DMS53 treated with DMSO at 0.1 percent for 48 hours (cell line): ENCODE measurements at regions not wholly inside any gene's neighbourhood (a gene's known extent, or its start where the extent isn't known, plus 50 kb on each side); places are given as distances from the start of the nearest gene placed in this dataset.

Source experiments
- DNase-seq: peaks from one replicate; lab custom pipeline; 2025; ENCODE audit not compliant: unreplicated experiment; lab: John Stamatoyannopoulos, UW

DNA sequence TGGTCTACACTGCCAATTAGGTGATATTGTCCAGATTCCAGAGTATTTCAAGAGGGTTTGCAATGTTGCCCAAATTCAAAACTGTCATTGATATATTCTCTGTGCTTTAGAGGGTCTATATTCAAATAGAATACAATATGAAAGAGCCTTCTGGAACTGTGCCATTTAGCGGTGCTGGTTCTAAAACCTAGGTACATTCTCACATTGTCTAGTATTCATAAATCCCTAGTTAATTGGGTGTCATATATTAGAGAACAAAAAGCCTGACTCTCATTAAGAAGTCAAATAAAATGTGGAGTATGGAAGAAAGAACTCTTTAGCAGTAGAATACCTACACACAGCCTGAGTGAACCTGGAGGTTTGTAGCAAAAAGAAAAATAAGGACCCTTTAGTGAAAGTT is 447.9 kb downstream of the CNTN6 start:
- no peak for DNase-seq

DNA sequence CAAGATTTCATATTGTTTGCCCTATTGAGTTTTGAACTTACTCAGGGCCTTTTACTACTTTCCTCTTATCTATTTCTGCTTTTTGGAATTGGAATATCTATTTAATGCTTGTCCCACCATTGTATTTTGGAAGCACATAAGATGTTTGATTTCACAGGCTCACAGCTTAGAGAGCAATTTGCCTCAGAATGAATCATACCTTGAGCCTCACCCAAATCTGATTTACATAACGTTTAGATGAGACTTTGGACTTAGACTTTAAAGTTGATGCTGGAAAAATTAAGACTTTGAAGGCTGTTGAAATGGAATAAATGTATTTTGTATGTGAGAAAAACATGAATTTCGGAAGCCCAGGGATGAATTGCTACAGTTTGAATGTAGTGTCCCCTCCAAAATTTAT is 458.9 kb downstream of the CNTN6 start:
- no peak for DNase-seq

DNA sequence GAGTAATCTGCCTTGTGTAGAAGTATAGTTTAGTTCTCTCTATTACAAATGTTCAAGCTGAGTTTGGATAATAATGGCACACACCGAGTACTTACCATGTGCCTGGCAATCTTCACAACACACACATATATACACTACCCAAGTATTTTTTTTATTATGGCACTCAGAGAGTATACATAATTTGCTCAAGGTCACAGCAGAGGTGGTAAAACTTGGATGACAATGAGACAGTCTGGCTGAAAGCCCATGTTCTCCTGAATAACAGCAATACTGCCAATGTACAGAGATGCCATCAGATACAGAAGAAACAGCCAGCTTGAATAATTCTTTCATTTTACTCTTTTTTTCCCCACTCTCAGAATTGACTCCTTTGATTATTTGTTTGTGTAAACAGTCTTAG is 460.0 kb downstream of the CNTN6 start:
- DNase-seq, result no peak

DNA sequence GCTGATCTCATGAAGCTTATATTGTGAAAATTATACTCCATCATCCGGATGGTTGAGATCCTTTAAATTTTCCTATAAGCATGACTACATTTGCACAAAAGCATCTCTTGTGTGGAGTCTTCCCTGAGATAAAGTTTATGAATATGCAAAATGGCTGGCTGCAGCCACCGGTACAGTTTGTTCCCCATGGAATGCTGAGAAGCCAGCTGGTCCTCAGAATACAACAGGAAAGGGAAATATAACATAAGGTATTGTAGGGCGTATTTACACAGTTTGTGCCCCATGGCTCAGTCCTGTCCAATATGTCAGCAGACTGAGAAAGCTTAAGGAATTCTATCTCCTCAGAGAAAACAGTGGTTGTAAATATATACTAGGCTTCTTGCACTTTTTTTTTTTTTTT is 468.6 kb downstream of the CNTN6 start:
- DNase-seq, result no peak

DNA sequence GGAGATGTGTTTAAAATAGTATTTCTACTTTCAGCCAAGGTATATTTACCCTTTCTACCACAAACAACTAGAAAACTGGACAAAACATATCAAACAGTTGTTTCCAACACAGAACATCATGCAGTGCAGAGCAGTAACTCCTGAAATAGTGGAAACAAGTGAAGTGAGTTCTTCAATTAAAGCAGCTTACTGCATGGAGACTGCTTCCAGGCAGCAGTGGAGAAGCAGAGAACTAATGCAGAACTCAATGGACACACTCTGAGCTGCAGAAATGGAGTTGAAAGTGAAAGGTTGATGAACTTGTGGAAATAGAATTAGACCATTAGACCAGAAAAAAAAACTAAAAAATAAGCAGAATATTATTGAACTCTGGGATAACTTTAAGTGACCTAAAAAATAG is 478.9 kb downstream of the CNTN6 start:
- no peak for DNase-seq

DNA sequence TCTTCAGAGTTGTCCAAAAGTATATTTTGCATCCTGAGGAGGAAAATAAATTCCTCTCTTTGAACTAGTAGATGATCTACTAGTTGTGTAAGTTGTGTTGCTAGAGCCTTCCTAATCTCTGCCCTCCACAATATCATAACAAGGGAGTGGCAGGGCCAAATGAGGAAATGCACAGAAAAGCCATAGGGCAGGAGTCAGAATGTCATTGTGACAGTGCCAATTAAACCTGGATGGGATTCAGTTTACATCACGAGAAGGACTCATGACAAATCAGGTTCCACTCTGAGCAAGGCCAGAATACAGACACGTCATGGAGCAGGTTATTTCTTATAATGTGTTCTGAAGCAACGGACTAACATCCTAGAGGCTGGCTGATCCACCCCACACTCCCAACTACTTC is 483.2 kb downstream of the CNTN6 start:
- DNase-seq, result no peak

DNA sequence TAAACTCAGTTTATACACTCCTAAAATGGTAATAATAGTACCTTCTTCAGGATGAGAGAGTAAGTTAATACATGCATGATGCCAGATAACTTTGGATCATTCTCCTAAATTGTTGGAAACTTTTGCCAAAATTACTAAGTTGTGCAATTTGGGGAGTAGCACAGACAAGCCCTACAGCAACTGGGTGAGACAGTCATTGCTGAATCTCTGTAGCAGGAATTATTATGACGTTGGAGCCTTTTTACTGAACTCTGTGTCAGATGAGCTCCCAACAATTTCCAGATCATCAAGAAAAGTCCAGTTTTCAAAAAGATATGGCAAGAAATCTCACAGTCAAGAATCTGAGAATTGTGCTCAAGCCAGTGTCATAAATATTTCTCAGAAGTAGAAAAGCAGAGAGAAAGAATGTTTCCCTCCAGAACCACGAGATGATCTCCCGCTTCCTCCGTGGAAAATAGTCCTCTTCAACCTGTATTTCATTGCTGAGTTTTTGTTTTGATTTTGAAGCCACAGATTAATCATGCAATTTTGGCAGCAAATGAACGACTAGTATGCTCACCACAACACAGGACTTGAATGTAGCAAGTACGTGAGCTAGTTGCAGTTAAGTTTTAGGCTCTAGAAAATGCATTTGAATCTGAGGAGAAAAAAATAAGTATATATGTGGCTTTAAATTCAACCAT is 485.4 kb downstream of the CNTN6 start:
- DNase-seq, result no peak

DNA sequence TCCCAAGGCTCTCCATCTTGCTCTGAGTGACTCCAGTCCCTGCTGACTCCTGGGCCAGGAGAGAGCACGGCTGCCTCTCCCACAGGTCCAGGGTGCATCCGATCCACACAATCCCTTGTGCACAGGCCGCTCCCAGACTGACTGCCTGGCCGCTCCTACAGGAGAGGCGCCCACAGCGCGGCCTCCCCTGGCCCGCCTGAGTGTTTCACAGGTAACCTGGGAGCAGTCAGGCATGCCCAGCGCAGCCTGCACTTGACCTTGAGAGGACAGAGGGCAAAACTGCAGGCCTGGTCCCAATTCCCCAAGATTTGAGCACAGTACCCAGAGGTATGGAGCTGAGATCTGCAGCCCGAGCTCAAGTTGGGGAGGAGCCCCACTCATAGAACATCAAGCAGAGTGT is 490.2 kb downstream of the CNTN6 start:
- DNase-seq, result no peak

DNA sequence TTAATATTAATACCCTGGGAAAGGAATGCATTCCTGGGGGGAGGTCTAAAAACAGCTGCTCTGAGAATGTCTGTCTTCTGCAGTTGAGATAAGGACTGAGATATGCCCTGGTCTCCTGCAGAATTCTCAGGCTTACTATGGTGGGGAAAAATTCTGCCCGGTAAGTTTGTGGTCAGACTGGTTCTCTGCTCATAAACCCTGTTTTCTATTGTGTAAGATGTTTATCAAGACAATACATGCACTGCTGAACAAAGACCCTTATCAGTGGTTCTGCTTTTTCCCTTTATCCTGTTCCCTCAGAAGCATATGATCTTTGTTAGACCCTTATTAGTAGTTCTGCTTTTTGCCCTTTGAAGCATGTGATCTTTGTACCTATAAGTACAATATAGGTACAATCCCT is 494.6 kb downstream of the CNTN6 start:
- no peak for DNase-seq

DNA sequence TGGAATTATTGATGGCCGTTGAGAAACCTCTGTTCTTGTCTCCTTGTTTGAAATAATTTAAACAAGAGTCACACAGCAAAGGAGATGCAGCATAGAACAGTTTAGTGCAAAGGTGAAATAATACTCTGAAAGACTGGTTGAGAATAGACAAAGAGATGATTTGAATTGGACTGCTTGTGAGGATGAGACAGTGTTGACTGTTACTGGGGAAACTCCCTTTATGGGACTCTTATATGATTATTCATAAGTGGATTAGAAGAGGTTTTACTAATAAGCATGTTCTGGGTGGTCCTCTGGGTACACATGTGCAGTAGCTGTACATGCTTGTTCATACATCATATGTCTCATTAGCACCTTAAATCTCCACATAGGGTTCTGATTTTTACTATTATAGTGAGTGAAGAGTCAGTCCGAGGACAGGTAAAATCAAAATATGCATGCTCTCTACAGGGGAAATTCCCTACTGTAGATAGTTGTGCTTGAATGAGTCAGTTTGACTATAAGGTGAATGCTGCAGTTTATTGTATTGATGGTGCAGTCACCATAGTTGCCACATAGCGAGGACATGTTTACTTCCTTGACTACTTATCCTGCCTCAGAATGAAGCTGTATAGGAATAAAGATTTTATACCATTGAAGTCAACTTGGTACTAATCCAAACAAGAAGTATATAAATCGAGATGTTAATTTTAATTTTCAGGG is 498.7 kb downstream of the CNTN6 start:
- DNase-seq, result no peak

DNA sequence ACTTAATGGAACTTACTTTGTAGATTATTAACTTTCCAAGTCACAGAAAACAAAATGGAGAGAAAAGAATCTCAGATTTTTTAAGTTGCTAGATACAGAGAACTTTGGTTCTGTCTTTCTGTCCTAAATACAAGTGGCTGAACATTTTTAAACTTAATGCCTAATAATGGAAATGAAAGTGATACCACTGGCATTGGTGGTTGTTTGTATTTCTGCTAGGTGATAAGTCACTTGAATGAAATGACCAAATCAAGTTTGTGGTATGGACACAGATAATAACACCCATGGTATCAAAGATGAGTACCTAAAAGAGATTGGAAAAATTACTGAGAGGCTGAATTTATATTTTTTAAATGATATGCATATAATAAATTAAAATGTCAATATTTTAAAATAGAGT is 502.1 kb downstream of the CNTN6 start:
- DNase-seq, result no peak

DNA sequence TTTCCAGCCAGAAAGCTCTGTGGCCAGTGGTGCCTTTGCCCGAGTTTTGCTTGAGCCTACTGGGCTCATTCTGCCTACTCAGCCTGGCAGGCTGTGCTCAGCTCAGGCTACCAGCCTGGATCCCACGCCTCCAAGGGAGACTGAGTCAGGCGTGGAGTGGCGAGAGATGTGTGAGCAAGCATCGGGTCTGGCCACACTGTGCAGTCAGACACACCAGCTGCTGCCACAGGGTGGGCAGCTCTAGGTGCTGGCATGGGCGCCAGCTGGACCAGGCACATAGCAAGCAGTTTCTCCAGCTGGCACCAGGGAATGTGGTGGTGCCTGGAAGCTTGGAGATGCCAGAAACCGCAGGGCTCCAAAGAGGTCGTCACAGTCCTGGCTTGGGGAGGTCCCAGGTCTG is 498.5 kb upstream of the CNTN4 start:
- no peak for DNase-seq

DNA sequence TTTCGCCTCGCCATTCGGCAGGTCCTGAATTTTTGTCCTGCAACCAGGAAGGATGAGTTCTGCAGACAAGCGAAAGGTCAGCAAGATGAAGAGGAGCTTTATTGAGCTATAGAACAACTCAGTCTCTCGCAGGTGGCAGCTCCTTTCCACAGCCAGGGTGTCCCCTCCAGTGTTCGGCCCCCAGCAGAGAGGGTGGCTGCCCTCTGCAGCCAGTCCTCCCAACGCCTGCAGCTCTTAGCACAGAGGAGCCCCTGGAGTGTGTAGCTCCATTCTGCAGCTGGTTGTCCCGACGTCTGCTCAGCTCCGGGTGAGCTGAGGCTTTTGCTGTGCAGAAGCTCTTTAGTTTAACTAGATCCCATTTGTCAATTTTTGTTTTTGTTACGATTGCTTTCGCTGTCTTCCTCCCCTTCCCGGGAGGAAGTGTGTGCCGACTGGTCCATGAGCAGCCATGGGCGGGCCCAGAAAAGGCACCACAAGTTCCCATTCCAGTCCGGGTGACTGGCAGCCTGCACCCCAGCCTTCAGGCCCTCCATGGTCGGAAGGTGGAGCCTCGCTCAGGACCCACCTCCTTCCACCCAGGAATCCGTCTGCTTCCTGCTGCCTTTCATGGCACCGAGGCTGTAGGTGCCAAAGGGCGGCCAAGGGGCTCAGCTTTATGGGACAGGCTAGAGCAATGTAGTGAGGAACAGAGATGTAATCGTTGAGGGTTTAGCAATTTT is 497.8 kb upstream of the CNTN4 start:
- no peak for DNase-seq

DNA sequence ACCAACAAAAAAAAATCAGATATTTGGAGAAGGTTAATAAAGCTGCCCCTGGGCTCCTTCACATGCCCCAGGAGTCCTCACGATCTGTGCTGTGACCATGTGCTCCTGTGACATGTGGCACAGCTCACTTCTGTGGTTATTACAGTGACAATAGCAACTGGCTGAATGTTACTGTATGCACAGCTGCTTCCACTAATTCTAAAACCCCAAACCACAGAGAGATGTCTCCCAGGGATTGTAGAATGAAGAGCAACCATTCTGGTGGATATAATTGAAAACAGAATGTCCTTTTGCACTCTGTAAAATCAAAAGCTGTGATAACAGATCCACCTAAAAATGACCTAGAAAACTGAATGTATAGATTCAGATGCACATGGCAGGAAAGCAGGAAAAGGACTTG is 489.2 kb upstream of the CNTN4 start:
- DNase-seq, result no peak

DNA sequence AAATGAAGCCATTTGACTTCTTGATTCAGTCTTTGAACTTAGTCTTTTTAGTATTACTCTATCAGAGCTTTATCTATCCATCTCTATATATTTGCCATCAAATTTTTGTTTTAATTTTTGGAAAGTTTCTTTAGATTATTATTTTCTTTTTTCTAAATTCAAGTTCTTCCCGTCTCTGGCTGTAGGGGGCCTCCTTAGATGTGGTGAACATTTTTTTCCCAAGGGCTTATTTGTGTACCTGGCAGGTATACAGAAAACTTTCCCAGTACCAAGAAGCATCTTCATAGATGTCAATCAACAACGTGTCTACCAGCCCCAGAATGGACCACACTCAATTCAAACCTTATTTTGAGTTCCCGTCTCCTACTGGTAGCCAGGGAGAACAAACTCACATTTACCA is 486.8 kb upstream of the CNTN4 start:
- DNase-seq, result no peak

DNA sequence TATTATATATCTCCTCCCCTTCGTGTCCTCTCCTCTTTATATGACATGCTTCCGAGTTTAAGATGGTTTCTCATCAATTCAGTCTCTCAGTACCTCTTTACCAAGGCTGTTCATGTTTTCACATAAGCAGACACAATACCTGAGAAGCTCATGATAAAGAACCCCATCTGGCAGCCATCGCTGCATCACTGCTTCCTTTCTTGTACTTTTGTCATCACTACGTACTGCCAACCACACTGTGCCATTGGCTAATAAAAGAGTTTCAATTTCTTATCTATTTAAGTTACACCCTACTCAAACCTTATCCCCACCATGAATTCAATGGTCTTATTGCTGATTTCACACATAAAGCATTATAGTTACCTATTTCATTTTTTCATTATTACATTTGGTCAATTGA is 484.7 kb upstream of the CNTN4 start:
- DNase-seq, result no peak

DNA sequence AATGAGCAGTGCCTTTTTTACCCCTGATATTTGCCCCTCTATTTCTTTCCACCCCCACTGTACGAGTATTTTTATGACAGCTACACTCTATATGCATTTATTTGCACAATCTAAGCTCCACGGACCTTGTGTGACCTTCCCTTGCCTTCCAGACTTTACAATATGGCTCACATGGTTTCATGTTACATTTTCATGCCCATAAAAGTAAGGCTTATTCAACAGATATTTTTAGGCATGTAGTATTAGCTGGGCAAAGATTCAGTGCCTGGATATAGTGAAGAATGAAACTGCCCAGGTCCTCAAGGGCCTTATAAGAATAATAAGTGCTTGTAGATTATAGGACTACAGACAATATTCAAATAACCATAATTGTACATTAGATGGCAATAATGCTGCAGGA is 481.9 kb upstream of the CNTN4 start:
- peak; percentile 3 for DNase-seq

DNA sequence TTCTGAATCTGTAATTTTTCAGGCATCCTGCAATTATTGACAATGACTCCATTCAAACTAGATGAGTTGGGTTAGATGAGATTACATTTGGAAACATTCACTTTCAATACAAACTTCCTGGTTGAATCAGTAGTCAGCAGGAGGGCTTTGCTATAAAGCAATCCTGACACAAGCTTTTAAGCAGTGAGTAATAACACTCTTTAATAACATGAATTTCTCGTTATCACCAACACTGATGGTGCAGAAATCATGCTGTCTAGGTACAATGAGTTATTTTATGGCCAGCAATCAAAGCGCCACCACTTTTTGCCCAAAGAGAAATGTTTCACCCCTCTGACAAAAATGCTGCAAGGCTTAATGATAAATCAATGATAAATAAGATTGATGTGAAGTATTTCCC is 474.8 kb upstream of the CNTN4 start:
- DNase-seq, result no peak

DNA sequence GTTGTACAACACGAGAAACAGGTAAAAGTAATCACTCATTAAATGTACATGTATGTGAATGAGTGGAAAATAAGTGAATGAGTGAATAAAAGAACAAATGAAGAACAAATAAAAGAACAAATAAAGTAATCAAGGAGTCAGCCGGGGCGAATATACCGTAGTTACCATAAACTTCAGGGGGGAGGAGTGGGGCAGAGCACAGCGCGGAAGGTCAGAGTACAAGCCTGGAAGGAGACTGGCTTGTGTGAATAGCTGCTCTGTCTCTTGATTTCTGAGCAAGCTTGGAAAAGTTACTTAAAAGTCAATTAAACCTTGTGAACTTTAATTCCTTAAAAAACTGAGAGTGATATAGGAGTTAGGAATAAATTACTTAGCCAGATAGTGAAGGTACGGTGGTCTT is 466.5 kb upstream of the CNTN4 start:
- DNase-seq, result no peak

DNA sequence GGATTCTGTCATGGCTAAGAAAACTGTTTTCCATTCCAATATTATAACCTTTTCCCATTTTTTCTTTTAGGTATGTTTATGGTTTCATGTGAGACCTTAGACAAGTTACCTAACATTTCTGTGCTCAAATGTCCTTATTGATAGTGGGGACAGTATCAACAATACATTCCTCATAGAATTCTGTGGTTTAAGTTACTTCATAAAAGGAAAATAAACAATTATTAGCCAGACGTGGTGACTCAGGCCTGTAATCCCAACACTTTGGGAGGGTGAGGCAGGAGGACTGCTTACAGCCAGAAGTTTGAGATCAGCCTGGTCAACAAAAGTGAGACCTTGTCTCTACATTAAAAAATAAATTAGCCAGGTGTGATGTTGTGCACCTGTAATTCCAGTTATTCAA is 436.8 kb upstream of the CNTN4 start:
- no peak for DNase-seq

DNA sequence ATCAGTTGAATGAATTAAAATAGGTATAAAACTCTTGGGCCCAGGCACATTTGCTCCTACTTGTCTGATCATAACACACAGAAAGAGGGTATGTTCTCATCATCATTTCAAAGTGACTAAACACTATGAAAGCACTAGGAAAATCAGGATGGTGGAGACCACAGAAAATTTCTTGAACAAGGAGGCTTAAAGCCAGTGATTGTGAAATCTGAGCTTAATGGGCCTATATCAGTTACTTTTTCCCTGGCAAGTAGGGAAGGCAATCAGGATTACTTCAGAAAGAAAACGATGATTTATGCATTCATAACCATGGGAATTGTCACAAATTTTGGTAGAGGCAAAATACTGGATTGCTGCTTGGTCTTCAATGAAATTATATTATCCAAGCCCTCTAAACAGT is 434.4 kb upstream of the CNTN4 start:
- no peak for DNase-seq

DNA sequence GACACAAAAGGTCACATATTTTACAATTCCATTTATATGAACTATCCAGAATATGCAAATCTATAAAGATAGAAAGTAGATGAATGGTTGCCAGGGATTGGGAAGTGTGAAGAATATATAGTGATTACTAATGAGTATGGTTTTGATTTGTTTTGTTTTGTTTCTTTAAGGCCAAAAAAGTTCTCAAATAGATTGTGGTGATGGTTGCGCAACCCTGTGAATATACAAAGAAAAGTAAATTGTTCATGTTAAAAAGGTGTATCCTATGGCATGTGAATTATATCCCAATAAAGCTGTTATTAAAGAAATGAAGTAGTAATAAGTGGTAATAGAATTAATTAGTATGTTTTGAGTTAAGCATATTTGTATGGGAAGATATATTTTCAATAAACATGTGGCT is 431.8 kb upstream of the CNTN4 start:
- DNase-seq, result no peak
